HepG2 (cell line): ENCODE measurements at regions not wholly inside any gene's neighbourhood (a gene's known extent, or its start where the extent isn't known, plus 50 kb on each side); places are given as distances from the start of the nearest gene placed in this dataset.

Experiments used
- ATAC-seq: fragments of 200-7000 bp; cut with Tn5 transposase; 3 replicates; pipeline ENCODE4 v1.9.1; 2020; ENCODE audit warnings: mild to moderate bottlenecking, moderate library complexity
- BruUV-seq: library from RNA; stranded (reverse); fragments of 400-500 nt; replicated peaks from 2 replicates; lab custom pipeline; 2021; lab: Mats Ljungman, UMichigan
- CTCF ChIA-PET: fragments of 300-600 bp; formaldehyde crosslinking; extraction: SDS; loops from one replicate; lab custom pipeline; 2021; ENCODE audit warnings: low total read pairs, inconsistent platforms, low intra/inter-chr PET ratio; lab: Yijun Ruan, JAX
- POLR2A ChIA-PET: fragments of 350-600 bp; sonication (Branson Sonifier 250); formaldehyde crosslinking; loops from one replicate; lab custom pipeline; 2020; ENCODE audit warnings: antibody characterized with exemption, inconsistent platforms; lab: Yijun Ruan, JAX
- DNase-seq: peaks from one replicate; pipeline ENCODE4 v3.0.0-alpha.2; 2015; ENCODE audit warnings: low spot score
- FAIRE-seq: peaks from 3 replicates; lab custom pipeline; 2011; peaks lifted over from hg19 to GRCh38; lab: Jason Lieb, UNC
- H2AFZ ChIP-seq: one replicate; pipeline ENCODE4 v1.6.1; 2011; ENCODE audit warnings: low read length, inconsistent platforms
- H3K27ac ChIP-seq: fragments of 300-600 bp; 3 replicates; pipeline ENCODE4 v1.8.0; 2011; ENCODE audit warnings: mixed run types, mild to moderate bottlenecking, mixed read lengths, low read length, inconsistent platforms; ENCODE audit not compliant: insufficient read depth; ENCODE audit errors: extremely low read length
- H3K27me3 ChIP-seq, 2 experiments: fragments of 200-600 bp in 1 of 2; 2 replicates in 1 of 2; 3 replicates in 1 of 2; pipeline versions ENCODE4 v1.6.0 to v1.8.0; 2011; ENCODE audit warnings: low read length in 2 of 2, mild to moderate bottlenecking in 2 of 2, moderate library complexity in 2 of 2, inconsistent platforms in 1 of 2; ENCODE audit not compliant: insufficient read depth in 2 of 2, control insufficient read depth in 1 of 2
- H3K36me3 ChIP-seq, 2 experiments: fragments of 200-600 bp in 1 of 2; replicated peaks in 1 of 2; 2 replicates in 1 of 2; 3 replicates in 1 of 2; pipeline versions ENCODE4 v1.5.1 to v1.8.0; 2011; ENCODE audit warnings: low read length in 2 of 2, inconsistent platforms in 1 of 2; ENCODE audit not compliant: insufficient read depth in 2 of 2, control insufficient read depth in 1 of 2
- H3K4me1 ChIP-seq: 2 replicates; pipeline ENCODE4 v1.5.1; 2012; ENCODE audit warnings: low read length, inconsistent platforms; ENCODE audit not compliant: insufficient read depth
- H3K4me2 ChIP-seq: 2 replicates; pipeline ENCODE4 v1.6.0; 2011; ENCODE audit warnings: low read depth, low read length, inconsistent platforms
- H3K4me3 ChIP-seq, 3 experiments: fragments of 200-600 bp in 1 of 3; sonication (generic), shearing (Covaris generic) in 1 of 3; replicated peaks in 1 of 3; 2 replicates each; pipeline ENCODE4 v1.5.1; 2011 to 2016; ENCODE audit warnings: low read length in 3 of 3, inconsistent platforms in 2 of 3, low read depth in 2 of 3, mild to moderate bottlenecking in 2 of 3, control low read depth in 1 of 3, mixed read lengths in 1 of 3; ENCODE audit not compliant: insufficient read depth in 1 of 3
- H3K79me2 ChIP-seq: one replicate; pipeline ENCODE4 v1.6.1; 2011; ENCODE audit warnings: low read length, inconsistent platforms; ENCODE audit not compliant: insufficient read depth
- H3K9ac ChIP-seq: 2 replicates; pipeline ENCODE4 v1.6.0; 2011; ENCODE audit warnings: mild to moderate bottlenecking, low read depth, low read length, inconsistent platforms; ENCODE audit not compliant: insufficient read depth
- H3K9me3 ChIP-seq: 2 replicates; pipeline ENCODE4 v1.5.1; 2012; ENCODE audit warnings: mild to moderate bottlenecking, low read length
- H4K20me1 ChIP-seq: 2 replicates; pipeline ENCODE4 v1.6.0; 2011; ENCODE audit warnings: inconsistent platforms, mild to moderate bottlenecking, low read length, moderate library complexity; ENCODE audit not compliant: insufficient read depth
- AGO1 ChIP-seq: fragments of 200-400 bp; formaldehyde crosslinking; IDR thresholded peaks from 2 replicates; pipeline ENCODE4 v1.6.1; 2017; ENCODE audit warnings: mild to moderate bottlenecking, low read depth, low read length, moderate library complexity; ENCODE audit not compliant: poor library complexity, severe bottlenecking
- FOXJ3 ChIP-seq: sonication (generic); formaldehyde crosslinking; IDR thresholded peaks from 2 replicates; pipeline ENCODE4 v1.4.0; 2020; ENCODE audit warnings: missing genetic modification reagents, mild to moderate bottlenecking, borderline replicate concordance
- FOXK2 ChIP-seq: fragments of 450-650 bp; IDR thresholded peaks from 2 replicates; pipeline ENCODE4 v1.6.1; 2016
- MAFF ChIP-seq: IDR thresholded peaks from 2 replicates; pipeline ENCODE4 v1.6.1; 2011; ENCODE audit warnings: low read depth, low read length, improper control_type of control experiment
- MAFK ChIP-seq, 2 experiments: IDR thresholded peaks in 1 of 2; conservative IDR thresholded peaks in 1 of 2; 2 replicates each; pipeline ENCODE4 v1.6.1; 2011; ENCODE audit warnings: improper control_type of control experiment in 2 of 2, low read length in 2 of 2
- NKX3-1 ChIP-seq: sonication (generic); formaldehyde crosslinking; IDR thresholded peaks from 2 replicates; pipeline ENCODE4 v1.5.0; 2020; ENCODE audit warnings: missing genetic modification reagents
- POGK ChIP-seq: sonication (generic); formaldehyde crosslinking; conservative IDR thresholded peaks from 2 replicates; pipeline ENCODE4 v1.8.0; 2022; ENCODE audit warnings: mild to moderate bottlenecking, moderate library complexity, missing genetic modification reagents
- RNF2 ChIP-seq: fragments of 450-650 bp; conservative IDR thresholded peaks from 2 replicates; pipeline ENCODE4 v1.6.1; 2016; ENCODE audit warnings: low read depth
- SMARCC2 ChIP-seq: fragments of 450-650 bp; IDR thresholded peaks from 2 replicates; pipeline ENCODE4 v1.6.1; 2017; ENCODE audit warnings: antibody characterized with exemption, mild to moderate bottlenecking
- ZNF256 ChIP-seq: sonication (generic); formaldehyde crosslinking; conservative IDR thresholded peaks from 2 replicates; pipeline ENCODE4 v1.4.0; 2020; ENCODE audit warnings: missing genetic modification reagents
- ZNF292 ChIP-seq: sonication (generic); formaldehyde crosslinking; IDR thresholded peaks from 2 replicates; pipeline ENCODE4 v1.8.1; 2022; ENCODE audit warnings: mild to moderate bottlenecking, low read depth, missing genetic modification reagents, borderline replicate concordance
- ZNF317 ChIP-seq: sonication (generic); formaldehyde crosslinking; IDR thresholded peaks from 2 replicates; pipeline ENCODE4 v1.5.0; 2020; ENCODE audit warnings: mild to moderate bottlenecking, missing genetic modification reagents
- WGBS: methylation state at CpG from one replicate; pipeline ENCODE4 v1.1.6; 2017; ENCODE audit warnings: low lambda C conversion rate; 5-methylcytosine and 5-hydroxymethylcytosine counted together
- in situ Hi-C: cut with HindIII; loops from 2 replicates; pipeline ENCODE4 v1.10.0; 2017; ENCODE audit warnings: low pct_unique_long_range_greater_than_20kb; ENCODE audit not compliant: extremely low pct_ligation_motif_present
- intact Hi-C: fragments of 100-400 bp; cut with micrococcal nuclease; formaldehyde crosslinking; loops from one replicate; pipeline ENCODE4 v1.10.0; 2022; ENCODE audit not compliant: unreplicated experiment
- TF ChIP-seq, protein P1 (sequence below): sonication (generic); formaldehyde crosslinking; IDR thresholded peaks from 2 replicates; pipeline ENCODE4 v1.5.0; 2020; ENCODE audit warnings: missing genetic modification reagents

DNA sequence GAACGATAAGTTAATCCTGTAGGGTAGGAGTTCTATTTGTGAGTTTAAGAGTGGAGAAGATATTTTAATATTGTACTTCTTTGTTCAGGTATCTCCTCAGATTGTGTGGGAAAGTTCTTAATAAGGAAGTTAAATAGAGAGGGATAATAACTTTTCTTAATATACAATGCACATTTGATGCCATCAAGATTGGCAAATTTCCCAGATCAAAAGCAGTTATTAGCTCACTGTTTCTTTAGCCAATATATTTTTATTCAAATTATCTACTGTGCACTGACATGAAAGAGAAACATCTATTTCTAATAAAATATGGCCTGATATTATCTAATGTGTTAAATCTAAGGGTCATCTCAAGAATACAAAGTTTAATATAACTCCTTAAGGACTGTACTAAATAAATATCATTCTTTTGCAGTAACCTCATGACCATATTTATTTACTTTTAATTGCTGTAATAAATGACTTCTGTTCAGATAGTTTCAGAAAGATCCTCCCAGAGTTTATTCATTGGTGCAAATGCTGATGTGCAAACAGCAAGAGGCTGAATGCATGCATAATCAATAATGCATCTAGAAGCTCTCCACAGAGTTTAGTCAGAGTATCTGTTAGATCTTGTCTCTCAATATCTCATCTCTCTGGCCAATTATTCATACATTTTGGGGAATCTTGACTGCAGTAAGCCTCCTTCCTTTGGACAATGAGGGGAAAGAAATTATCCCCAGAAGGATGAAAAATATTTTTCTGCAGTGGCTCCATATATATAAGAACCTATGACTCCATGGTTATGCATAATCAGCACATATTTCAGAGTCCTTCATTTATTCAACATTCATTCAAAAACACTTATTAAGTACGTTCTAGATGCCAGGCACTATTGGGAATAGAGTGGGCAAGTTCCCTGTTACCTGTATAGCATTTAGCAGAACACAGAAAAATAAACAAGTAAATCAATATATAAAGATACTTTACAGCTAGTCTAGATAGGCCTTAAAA is 85.3 kb downstream of the SPATA31D1 start:
- no peak overlapping the region for H3K4me3 ChIP-seq
- no TSS peak for BruUV-seq
- no peaks in the 10 kb centered on the region for H4K20me1 ChIP-seq
- WGBS, result 2% methylated on average over 2 of the region's 2 CpGs
- H3K9me3 ChIP-seq, result no peaks in the 10 kb centered on the region
- ATAC-seq (no peak), FAIRE-seq (no peak), DNase-seq (no peak)
- no peak overlapping the region for H3K4me2 ChIP-seq
- no peaks in the 10 kb centered on the region for H3K79me2 ChIP-seq
- no peaks in the 10 kb centered on the region for H3K4me1 ChIP-seq
- intact Hi-C loops (no loop called here), in situ Hi-C loops (no loop called here)
- ChIA-PET CTCF (no interaction called here), POLR2A (no interaction called here)
- no peak overlapping the region for H3K9ac ChIP-seq
- peak in 1 of 2 experiments; percentile 66; a peak in 2 of 4 replicates for TF ChIP-seq MAFK (conservative IDR thresholded peaks at IDR 0.05 in 1 of 2, IDR thresholded peaks at IDR 0.05 in 1 of 2; ENCODE audit: low read length in 2 of 2)
- TF ChIP-seq MAFF, result peak; percentile 48; the same call in 1 of the 2 replicates
- TF ChIP-seq AGO1, result no peak
- TF ChIP-seq FOXK2, result no peak
- no peak for TF ChIP-seq POGK
- H2AFZ ChIP-seq, result no peak overlapping the region
- H3K27me3 ChIP-seq, result no peaks in the 10 kb centered on the region
- no peaks in the 10 kb centered on the region for H3K36me3 ChIP-seq
- H3K27ac ChIP-seq, result no peak overlapping the region

GRCh38 chr9:82080265-82080664 is 91.7 kb downstream of the SPATA31D1 start:
- Histone ChIP-seq H3K4me2 (no peak overlapping the region), H3K4me3 (no peak overlapping the region), H3K36me3 (no peaks in the 10 kb centered on the region), H2AFZ (no peak overlapping the region), H3K9ac (no peak overlapping the region), H3K9me3 (no peaks in the 10 kb centered on the region), H3K4me1 (no peaks in the 10 kb centered on the region), H3K79me2 (no peaks in the 10 kb centered on the region), H4K20me1 (no peaks in the 10 kb centered on the region), H3K27ac (no peak overlapping the region), H3K27me3 (no peaks in the 10 kb centered on the region)
- TF ChIP-seq FOXJ3 (CRISPR knock-in tag), result no peak
- TF ChIP-seq, protein P1, sequence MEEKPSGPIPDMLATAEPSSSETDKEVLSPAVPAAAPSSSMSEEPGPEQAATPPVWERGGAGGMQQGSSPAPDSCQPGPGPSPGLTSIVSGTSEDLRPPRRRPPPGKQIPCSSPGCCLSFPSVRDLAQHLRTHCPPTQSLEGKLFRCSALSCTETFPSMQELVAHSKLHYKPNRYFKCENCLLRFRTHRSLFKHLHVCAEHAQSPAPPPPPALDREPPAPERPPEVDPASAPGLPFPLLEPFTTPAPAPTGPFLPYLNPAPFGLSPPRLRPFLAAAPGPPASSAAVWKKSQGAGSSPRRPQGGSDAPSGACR (CRISPR knock-in tag), result no peak
- no peak for TF ChIP-seq ZNF317 (CRISPR knock-in tag)
- TF ChIP-seq NKX3-1 (CRISPR knock-in tag), result no peak
- TF ChIP-seq ZNF292 (CRISPR knock-in tag), result no peak
- TF ChIP-seq RNF2, result no peak
- TF ChIP-seq ZNF256 (CRISPR knock-in tag), result no peak
- TF ChIP-seq SMARCC2, result no peak
- ChIA-PET CTCF (no interaction called here), POLR2A (no interaction called here)
- intact Hi-C loops, result no loop called here
- in situ Hi-C loops, result no loop called here
- ATAC-seq (no peak), DNase-seq (no peak), FAIRE-seq (no peak)
- no TSS peak for BruUV-seq
